GM12873 (cell line): ENCODE measurements at regions not wholly inside any gene's neighbourhood (a gene's known extent, or its start where the extent isn't known, plus 50 kb on each side); places are given as distances from the start of the nearest gene placed in this dataset.

Source experiments
- CTCF ChIP-seq: IDR thresholded peaks from 2 replicates; pipeline ENCODE4 v1.5.1; 2012; ENCODE audit warnings: low read depth, mild to moderate bottlenecking, moderate library complexity, low read length, control low read depth; ENCODE audit not compliant: insufficient read depth; ENCODE audit errors: missing control alignments

GRCh38 chr1:56120021-56120420 lies 459.3 kb downstream of the PLPP3 start:
- TF ChIP-seq CTCF: no peak

DNA sequence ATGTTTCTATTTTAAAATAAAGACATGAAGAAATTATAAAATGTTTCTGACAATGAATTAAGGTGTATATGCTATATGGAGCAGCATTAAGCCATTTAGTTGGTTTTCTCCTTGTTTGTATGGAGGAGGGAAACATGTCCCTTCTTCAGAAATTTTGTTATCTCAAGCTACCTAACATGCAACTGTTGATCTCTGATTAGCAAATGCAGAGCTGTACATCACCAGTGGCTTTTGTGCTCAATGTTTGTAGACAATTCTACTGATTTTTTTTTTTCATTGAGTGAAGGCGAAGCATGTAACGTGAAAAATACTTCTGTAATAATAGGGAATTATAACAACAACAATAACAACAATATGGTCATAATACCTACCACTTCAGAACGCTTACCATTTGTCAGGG lies 463.7 kb downstream of the PLPP3 start:
- no peak for TF ChIP-seq CTCF

DNA sequence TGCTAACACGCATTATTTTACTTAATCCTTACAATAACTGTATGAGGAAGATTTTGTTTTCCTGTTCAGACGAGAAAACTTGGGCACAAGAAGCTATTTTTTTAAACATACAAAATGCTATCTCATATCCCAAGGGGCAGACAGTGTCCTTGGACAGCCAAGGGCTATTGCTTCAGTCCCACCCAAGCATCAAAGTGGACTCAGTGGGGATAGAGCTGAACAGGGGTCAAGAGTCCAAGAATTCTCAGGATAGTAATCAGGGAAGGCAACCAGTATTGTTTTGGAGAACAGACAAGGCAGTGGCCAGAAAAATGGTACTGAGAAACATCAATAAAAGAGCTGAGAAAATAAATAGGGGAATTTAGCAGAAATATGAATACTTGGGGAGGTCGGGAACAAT lies 465.7 kb downstream of the PLPP3 start:
- no peak for TF ChIP-seq CTCF

DNA sequence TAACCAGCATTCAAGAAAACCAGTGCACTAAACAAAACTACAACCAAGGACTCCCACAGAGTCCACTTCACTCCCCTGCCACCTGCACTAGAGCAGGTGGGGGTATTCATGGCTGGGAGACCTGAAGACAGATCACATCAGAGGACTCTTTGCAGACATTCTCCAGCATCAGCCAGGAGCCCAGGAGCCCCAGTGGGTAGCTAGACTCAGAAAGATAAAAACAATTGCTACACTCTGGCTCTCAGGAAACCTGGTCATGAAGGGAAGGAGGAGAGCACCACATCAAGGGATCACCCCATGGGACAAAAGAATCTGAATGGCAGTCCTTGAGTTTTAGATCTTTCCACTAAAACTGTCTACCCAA lies 472.1 kb downstream of the PLPP3 start:
- TF ChIP-seq CTCF: no peak

GRCh38 chr1:56106531-56107274 lies 472.7 kb downstream of the PLPP3 start:
- TF ChIP-seq CTCF: no peak

GRCh38 chr1:56105397-56105796 lies 474.0 kb downstream of the PLPP3 start:
- TF ChIP-seq CTCF: no peak

DNA sequence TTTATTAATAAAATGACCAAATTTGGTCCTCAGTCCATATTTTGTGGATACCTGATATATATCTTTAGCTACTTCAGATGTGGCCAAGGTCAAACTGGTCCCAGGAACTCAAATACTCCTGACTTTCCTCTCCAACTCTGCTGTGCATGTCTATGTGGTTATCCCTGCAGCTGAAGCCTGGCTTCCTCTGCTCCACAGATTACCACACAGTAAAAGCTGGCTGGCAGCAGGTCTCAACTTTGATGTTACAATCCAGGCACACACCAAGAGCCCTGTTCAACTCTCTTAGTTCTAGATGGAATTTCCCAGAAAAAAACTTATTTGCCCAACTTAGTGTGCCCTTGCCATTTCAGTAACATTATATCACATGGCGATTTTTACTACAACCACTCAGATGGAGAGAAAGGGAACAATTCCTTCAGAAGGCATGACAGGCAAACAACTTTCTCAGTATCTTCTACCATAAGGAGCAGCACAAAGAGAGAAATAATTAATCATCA lies 479.5 kb downstream of the PLPP3 start:
- TF ChIP-seq CTCF: no peak
